HG02885 (cell line): ENCODE measurements at regions not wholly inside any gene's neighbourhood (a gene's known extent, or its start where the extent isn't known, plus 50 kb on each side); places are given as distances from the start of the nearest gene placed in this dataset.

Experiments
- ATAC-seq: cut with Tn5 transposase; IDR thresholded peaks from one replicate; pipeline ENCODE4 v1.9.1; 2021; ENCODE audit warnings: mild to moderate bottlenecking; ENCODE audit not compliant: unreplicated experiment, poor library complexity

GRCh38 chr3:21357241-21357640 lies 393.8 kb downstream of the ZNF385D start:
- ATAC-seq: no peak

- ATAC-seq: no peak
Measured at GRCh38 chr3:21356402-21356801, 394.6 kb downstream of the ZNF385D start.

GRCh38 chr3:21345382-21345976 lies 405.5 kb downstream of the ZNF385D start:
- no peak for ATAC-seq

GRCh38 chr3:21331857-21332256 lies 419.2 kb downstream of the ZNF385D start:
- no peak for ATAC-seq

- no peak for ATAC-seq
Measured at GRCh38 chr3:21331321-21331720, 419.7 kb downstream of the ZNF385D start.

- peak; percentile 86 for ATAC-seq
Measured at GRCh38 chr3:21330293-21330692, 420.7 kb downstream of the ZNF385D start.

- no peak for ATAC-seq
Measured at GRCh38 chr3:21328711-21329390, 422.2 kb downstream of the ZNF385D start.

GRCh38 chr3:21326704-21327475 lies 424.1 kb downstream of the ZNF385D start:
- ATAC-seq: no peak

GRCh38 chr3:21314688-21315087 lies 436.3 kb downstream of the ZNF385D start:
- no peak for ATAC-seq

- ATAC-seq: no peak
Measured at GRCh38 chr3:21310891-21311290, 440.1 kb downstream of the ZNF385D start.

- no peak for ATAC-seq
Measured at GRCh38 chr3:21310161-21310560, 440.8 kb downstream of the ZNF385D start.

GRCh38 chr3:21297304-21297703 lies 453.7 kb downstream of the ZNF385D start:
- ATAC-seq: no peak

- no peak for ATAC-seq
Measured at GRCh38 chr3:21294768-21295167, 456.2 kb downstream of the ZNF385D start.

GRCh38 chr3:21292971-21293370 lies 458.0 kb downstream of the ZNF385D start:
- ATAC-seq: no peak

- ATAC-seq: peak; percentile 68
Measured at GRCh38 chr3:21290557-21290956, 460.5 kb downstream of the ZNF385D start.

GRCh38 chr3:21274079-21274571 lies 476.9 kb downstream of the ZNF385D start:
- no peak for ATAC-seq

GRCh38 chr3:21273259-21274025 lies 477.6 kb downstream of the ZNF385D start:
- no peak for ATAC-seq

GRCh38 chr3:21271606-21272016 lies 479.4 kb downstream of the ZNF385D start:
- ATAC-seq: no peak

- no peak for ATAC-seq
Measured at GRCh38 chr3:21269882-21270281, 481.1 kb downstream of the ZNF385D start.

GRCh38 chr3:21260507-21260906 lies 490.5 kb downstream of the ZNF385D start:
- ATAC-seq: no peak
